Panc1 (cell line): ENCODE measurements at regions not wholly inside any gene's neighbourhood (a gene's known extent, or its start where the extent isn't known, plus 50 kb on each side); places are given as distances from the start of the nearest gene placed in this dataset.

Experiments
- ATAC-seq: fragments of 200-7000 bp; cut with Tn5 transposase; 2 replicates; pipeline ENCODE4 v1.9.1; 2020; ENCODE audit warnings: mild to moderate bottlenecking, moderate library complexity
- BruUV-seq: library from RNA; stranded (reverse); fragments of 400-500 nt; replicated peaks from 2 replicates; lab custom pipeline; 2021; lab: Mats Ljungman, UMichigan
- CTCF ChIA-PET: fragments of 300-600 bp; sonication (Branson Sonifier 250); formaldehyde crosslinking; loops from one replicate; lab custom pipeline; 2022; ENCODE audit warnings: antibody characterized with exemption; lab: Charles Lee
- POLR2A ChIA-PET: fragments of 300-600 bp; sonication (Branson Sonifier 250); formaldehyde crosslinking; loops from one replicate; lab custom pipeline; 2022; ENCODE audit warnings: antibody characterized with exemption; lab: Charles Lee
- DNase-seq: peaks from one replicate; pipeline ENCODE4 v3.0.0-alpha.2; 2010; ENCODE audit warnings: low read depth, low spot score
- H3K27ac ChIP-seq: 2 replicates; pipeline ENCODE4 v1.5.1; 2011; ENCODE audit warnings: mild to moderate bottlenecking, low read length, inconsistent platforms
- H3K27me3 ChIP-seq: fragments of 200-500 bp; sonication (Bioruptor generic); 2 replicates; pipeline ENCODE4 v1.6.0; 2014; ENCODE audit warnings: low read length, inconsistent platforms; ENCODE audit not compliant: control insufficient read depth, insufficient read depth
- H3K36me3 ChIP-seq: fragments of 200-500 bp; sonication (Bioruptor generic); 2 replicates; pipeline ENCODE4 v1.5.1; 2014; ENCODE audit warnings: inconsistent platforms, mild to moderate bottlenecking, low read length, moderate library complexity; ENCODE audit not compliant: control insufficient read depth, insufficient read depth
- H3K4me1 ChIP-seq: 2 replicates; pipeline ENCODE4 v1.5.1; 2011; ENCODE audit warnings: inconsistent platforms, mild to moderate bottlenecking, low read length, moderate library complexity; ENCODE audit not compliant: control insufficient read depth, insufficient read depth
- H3K4me3 ChIP-seq, 2 experiments: 2 replicates each; pipeline ENCODE4 v1.5.1; 2011 to 2012; ENCODE audit warnings: low read depth in 2 of 2, low read length in 2 of 2, mild to moderate bottlenecking in 2 of 2, inconsistent platforms in 1 of 2, moderate library complexity in 1 of 2
- H3K9me3 ChIP-seq: fragments of 200-500 bp; sonication (Bioruptor generic); 2 replicates; pipeline ENCODE4 v1.5.1; 2014; ENCODE audit warnings: low read depth, mild to moderate bottlenecking, inconsistent platforms, low read length, moderate library complexity; ENCODE audit not compliant: control insufficient read depth, insufficient read depth
- POLR2AphosphoS5 ChIP-seq: IDR thresholded peaks from 2 replicates; pipeline ENCODE4 v1.6.1; 2012; ENCODE audit warnings: mild to moderate bottlenecking, low read depth, low read length, moderate library complexity
- SIN3A ChIP-seq: IDR thresholded peaks from 2 replicates; pipeline ENCODE4 v1.6.1; 2012; ENCODE audit warnings: low read depth, mild to moderate bottlenecking, low read length, moderate library complexity, borderline replicate concordance; ENCODE audit not compliant: insufficient read depth
- TCF7L2 ChIP-seq: IDR thresholded peaks from 2 replicates; pipeline ENCODE4 v1.6.1; 2011; ENCODE audit warnings: mild to moderate bottlenecking, low read depth, low read length, inconsistent platforms
- in situ Hi-C: cut with HindIII; loops from 2 replicates; pipeline ENCODE4 v1.10.0; 2016; ENCODE audit warnings: low sequenced_read_pairs, low pct_unique_long_range_greater_than_20kb
- intact Hi-C: fragments of 100-400 bp; cut with micrococcal nuclease; formaldehyde crosslinking; loops from one replicate; pipeline ENCODE4 v1.10.0; 2022; ENCODE audit not compliant: unreplicated experiment
- TF ChIP-seq, protein P1 (sequence below), 2 experiments: IDR thresholded peaks; 2 replicates each; pipeline ENCODE4 v1.6.1; 2011 to 2012; ENCODE audit warnings: low read depth in 2 of 2, control low read depth in 1 of 2, low read length in 1 of 2, mild to moderate bottlenecking in 1 of 2, moderate library complexity in 1 of 2; ENCODE audit not compliant: insufficient read depth in 1 of 2
- TF ChIP-seq, protein P2 (sequence below): fragments of 450-650 bp; IDR thresholded peaks from 2 replicates; pipeline ENCODE4 v1.5.1; 2017; ENCODE audit warnings: mild to moderate bottlenecking

DNA sequence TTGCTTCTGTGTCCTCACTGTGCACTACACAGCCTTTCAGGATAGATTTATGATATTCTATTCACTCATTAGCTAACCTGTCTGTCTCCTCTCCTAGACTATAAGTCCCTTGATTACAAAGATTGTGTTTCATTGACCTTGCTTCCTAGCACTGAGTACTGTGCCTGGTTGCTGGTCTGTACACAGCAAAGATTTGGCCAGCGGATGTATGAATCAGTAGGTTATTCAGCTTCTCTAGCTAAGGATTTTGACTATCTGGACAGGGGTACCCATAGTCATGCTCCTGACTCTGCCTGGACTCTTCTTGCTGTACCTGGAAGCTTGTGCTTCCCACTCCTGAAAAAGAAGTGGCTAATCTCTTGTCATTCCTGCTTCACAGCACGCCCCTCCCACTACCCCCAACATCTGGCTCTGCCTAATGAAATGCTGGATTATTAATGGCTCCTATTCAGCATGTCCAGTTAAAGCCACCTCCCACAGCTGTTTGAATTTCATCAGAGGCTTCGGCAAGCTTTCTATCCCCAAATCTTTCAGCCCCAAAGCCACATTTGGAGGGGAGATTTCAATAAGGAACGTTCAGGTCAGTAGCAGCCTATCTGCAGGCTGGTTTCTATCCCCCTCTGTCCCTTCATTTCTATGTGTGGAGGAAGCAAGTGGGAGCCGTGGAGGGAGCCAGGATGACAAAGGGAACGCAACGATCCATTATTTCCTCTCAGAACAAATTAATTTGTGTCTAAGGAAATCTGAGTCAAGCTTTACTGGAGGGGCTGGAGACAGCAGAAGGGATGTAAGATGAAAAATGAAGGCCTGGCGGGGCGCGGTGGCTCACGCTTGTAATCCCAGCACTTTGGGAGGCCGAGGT, 64.8 kb upstream of the PPM1J start:
- no peak for ATAC-seq
- Histone ChIP-seq H3K4me1 (no peaks in the 10 kb centered on the region), H3K9me3 (no peaks in the 10 kb centered on the region), H3K27me3 (no peaks in the 10 kb centered on the region), H3K36me3 (no peaks in the 10 kb centered on the region), H3K27ac (no peak overlapping the region), H3K4me3 (no peak overlapping the region)
- no TSS peak for BruUV-seq
- no peak for DNase-seq
- POLR2A ChIA-PET: no interaction called here
- CTCF ChIA-PET: interaction anchor here (0.6 kb wide), 1 partner anchor 33 kb away, joined by 3 read pairs; no protein-coding TSS in a partner anchor
- intact Hi-C loops: no loop called here
- in situ Hi-C loops: no loop called here
- TF ChIP-seq, protein P1, sequence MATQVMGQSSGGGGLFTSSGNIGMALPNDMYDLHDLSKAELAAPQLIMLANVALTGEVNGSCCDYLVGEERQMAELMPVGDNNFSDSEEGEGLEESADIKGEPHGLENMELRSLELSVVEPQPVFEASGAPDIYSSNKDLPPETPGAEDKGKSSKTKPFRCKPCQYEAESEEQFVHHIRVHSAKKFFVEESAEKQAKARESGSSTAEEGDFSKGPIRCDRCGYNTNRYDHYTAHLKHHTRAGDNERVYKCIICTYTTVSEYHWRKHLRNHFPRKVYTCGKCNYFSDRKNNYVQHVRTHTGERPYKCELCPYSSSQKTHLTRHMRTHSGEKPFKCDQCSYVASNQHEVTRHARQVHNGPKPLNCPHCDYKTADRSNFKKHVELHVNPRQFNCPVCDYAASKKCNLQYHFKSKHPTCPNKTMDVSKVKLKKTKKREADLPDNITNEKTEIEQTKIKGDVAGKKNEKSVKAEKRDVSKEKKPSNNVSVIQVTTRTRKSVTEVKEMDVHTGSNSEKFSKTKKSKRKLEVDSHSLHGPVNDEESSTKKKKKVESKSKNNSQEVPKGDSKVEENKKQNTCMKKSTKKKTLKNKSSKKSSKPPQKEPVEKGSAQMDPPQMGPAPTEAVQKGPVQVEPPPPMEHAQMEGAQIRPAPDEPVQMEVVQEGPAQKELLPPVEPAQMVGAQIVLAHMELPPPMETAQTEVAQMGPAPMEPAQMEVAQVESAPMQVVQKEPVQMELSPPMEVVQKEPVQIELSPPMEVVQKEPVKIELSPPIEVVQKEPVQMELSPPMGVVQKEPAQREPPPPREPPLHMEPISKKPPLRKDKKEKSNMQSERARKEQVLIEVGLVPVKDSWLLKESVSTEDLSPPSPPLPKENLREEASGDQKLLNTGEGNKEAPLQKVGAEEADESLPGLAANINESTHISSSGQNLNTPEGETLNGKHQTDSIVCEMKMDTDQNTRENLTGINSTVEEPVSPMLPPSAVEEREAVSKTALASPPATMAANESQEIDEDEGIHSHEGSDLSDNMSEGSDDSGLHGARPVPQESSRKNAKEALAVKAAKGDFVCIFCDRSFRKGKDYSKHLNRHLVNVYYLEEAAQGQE (IDR thresholded peaks at IDR 0.05; ENCODE audit: insufficient read depth in 1 of 2, low read depth in 2 of 2, low read length in 1 of 2): no peak
- TF ChIP-seq, protein P2, sequence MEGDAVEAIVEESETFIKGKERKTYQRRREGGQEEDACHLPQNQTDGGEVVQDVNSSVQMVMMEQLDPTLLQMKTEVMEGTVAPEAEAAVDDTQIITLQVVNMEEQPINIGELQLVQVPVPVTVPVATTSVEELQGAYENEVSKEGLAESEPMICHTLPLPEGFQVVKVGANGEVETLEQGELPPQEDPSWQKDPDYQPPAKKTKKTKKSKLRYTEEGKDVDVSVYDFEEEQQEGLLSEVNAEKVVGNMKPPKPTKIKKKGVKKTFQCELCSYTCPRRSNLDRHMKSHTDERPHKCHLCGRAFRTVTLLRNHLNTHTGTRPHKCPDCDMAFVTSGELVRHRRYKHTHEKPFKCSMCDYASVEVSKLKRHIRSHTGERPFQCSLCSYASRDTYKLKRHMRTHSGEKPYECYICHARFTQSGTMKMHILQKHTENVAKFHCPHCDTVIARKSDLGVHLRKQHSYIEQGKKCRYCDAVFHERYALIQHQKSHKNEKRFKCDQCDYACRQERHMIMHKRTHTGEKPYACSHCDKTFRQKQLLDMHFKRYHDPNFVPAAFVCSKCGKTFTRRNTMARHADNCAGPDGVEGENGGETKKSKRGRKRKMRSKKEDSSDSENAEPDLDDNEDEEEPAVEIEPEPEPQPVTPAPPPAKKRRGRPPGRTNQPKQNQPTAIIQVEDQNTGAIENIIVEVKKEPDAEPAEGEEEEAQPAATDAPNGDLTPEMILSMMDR: no peak
- no peak for TF ChIP-seq TCF7L2
- TF ChIP-seq POLR2AphosphoS5: no peak
- no peak for TF ChIP-seq SIN3A

DNA sequence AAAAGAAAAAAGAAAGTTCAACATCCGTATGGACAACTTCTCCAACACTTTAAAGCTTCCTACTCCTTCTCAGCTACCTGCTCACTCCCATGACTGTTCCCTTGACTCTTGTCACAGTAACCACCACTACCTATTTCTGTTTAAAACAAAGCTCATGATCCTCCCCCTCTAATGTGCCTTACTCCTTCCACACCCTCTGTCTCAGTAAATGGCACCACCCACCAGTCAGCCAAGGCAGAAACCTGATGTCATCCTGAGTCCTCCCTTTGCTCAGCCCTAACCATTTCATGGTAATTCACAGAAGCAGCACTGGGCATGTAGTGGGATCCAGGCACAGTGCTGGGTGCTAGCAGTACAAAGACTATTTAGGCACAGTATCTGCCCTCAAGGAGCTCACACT, 63.0 kb upstream of the PPM1J start:
- ChIA-PET POLR2A (interaction anchor here (0.7 kb wide), 1 partner anchor 717 kb away, joined by 5 read pairs; no protein-coding TSS in a partner anchor), CTCF (no interaction called here)
- Histone ChIP-seq H3K4me1 (no peaks in the 10 kb centered on the region), H3K27me3 (no peaks in the 10 kb centered on the region), H3K36me3 (no peaks in the 10 kb centered on the region), H3K27ac (no peak overlapping the region), H3K9me3 (no peaks in the 10 kb centered on the region), H3K4me3 (no peak overlapping the region)
- in situ Hi-C loops (no loop called here), intact Hi-C loops (no loop called here)
- DNase-seq (no peak), ATAC-seq (no peak)
- no TSS peak for BruUV-seq
- no peak for TF ChIP-seq TCF7L2
- TF ChIP-seq, protein P2: no peak
- TF ChIP-seq, protein P1 (IDR thresholded peaks at IDR 0.05; ENCODE audit: insufficient read depth in 1 of 2, low read depth in 2 of 2, low read length in 1 of 2): no peak
- no peak for TF ChIP-seq SIN3A
- TF ChIP-seq POLR2AphosphoS5: no peak
